ENCODE measurements at regions not wholly inside any gene's neighbourhood (a gene's known extent, or its start where the extent isn't known, plus 50 kb on each side); places are given as distances from the start of the nearest gene placed in this dataset.

DNA sequence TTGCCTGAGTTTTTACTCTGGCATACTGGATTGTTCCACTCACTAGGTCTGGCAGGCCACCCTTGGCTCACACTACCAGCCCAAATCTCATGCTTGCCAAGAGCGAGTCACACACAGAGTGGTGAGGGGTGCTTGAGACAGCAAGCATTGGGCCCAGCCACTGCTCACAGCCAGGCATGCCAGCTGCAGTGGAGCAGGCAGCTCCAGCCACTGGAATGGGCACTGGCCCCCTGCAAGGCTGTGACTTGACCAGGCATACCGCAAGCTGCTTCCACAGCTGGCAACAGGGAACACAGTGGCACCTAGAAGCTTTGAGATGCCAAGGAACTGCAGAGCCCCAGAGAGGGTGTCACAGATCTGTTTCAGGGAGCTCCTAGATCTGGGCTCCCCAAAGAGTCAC, 488.5 kb downstream of the LRFN5 start:
- no peak for TF ChIP-seq JUND (IDR thresholded peaks at IDR 0.05; ENCODE audit: low read depth)
- DNase-seq (ENCODE audit: low read depth in 1 of 2, low spot score in 1 of 2), result no peak
- in situ Hi-C loops (cut with HindIII; ENCODE audit: low pct_unique_long_range_greater_than_20kb, low sequenced_read_pairs), result no loop called here

DNA sequence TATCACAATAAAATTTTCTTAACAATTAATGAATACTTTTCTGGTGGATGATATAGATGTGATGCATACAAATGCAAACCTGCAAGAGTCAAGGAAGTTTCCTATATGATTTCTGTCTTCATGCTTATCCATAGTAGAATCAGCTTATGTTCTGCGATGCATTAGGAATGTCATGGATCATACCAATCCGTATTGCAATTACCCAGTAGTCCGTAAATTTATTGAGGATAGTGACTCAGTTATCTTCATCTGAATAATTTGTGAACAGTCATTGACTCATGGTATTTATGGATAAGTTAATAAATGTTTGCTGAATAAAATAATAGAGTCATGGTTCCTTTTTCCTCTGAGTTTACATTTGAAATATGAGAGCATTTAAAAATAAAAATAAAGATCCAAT, 483.4 kb downstream of the LRFN5 start:
- no peak for TF ChIP-seq JUND (IDR thresholded peaks at IDR 0.05; ENCODE audit: low read depth)
- DNase-seq (ENCODE audit: low read depth in 1 of 2, low spot score in 1 of 2), result no peak
- in situ Hi-C loops (cut with HindIII; ENCODE audit: low pct_unique_long_range_greater_than_20kb, low sequenced_read_pairs), result no loop called here

DNA sequence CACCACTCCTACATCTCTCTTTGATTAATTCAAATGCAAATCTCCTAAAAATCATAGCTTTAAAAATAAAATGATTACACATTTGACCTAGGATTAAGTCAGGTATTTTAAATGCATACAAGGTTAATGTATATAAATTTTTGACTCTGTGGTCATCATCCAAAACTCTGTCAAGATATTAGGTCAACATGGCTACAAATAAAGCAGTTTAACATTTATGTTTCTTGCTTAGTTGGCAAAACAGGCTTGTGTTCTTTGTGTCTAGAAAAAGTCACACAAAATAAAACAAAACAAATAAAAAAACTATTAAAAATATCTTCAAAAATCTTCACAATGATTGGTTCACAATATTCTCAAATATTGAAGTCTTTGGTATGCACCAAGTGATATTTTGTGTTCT, 473.2 kb downstream of the LRFN5 start:
- no peak for DNase-seq (ENCODE audit: low read depth in 1 of 2, low spot score in 1 of 2)
- TF ChIP-seq JUND (IDR thresholded peaks at IDR 0.05; ENCODE audit: low read depth), result no peak
- in situ Hi-C loops (cut with HindIII; ENCODE audit: low pct_unique_long_range_greater_than_20kb, low sequenced_read_pairs), result no loop called here

DNA sequence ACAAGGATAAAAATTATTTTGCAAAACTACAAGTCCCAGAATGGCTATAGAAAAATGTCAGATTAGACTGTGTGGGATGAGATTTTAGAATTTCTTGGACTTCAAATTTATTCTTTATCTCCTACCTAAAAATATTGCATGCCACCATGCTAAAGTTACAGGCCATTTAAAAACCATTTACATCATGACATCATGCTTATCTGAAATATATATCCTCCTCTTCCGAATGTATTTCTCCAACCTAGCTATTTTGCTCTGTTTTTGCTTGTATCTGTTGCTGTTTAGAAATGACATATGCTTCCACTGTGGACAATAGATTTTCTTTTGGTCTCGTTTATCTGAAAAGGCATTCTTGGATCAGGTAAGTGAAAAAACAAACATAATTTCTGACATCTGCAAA, 471.7 kb downstream of the LRFN5 start:
- no peak for TF ChIP-seq JUND (IDR thresholded peaks at IDR 0.05; ENCODE audit: low read depth)
- DNase-seq (ENCODE audit: low read depth in 1 of 2, low spot score in 1 of 2), result no peak
- in situ Hi-C loops (cut with HindIII; ENCODE audit: low pct_unique_long_range_greater_than_20kb, low sequenced_read_pairs), result no loop called here

DNA sequence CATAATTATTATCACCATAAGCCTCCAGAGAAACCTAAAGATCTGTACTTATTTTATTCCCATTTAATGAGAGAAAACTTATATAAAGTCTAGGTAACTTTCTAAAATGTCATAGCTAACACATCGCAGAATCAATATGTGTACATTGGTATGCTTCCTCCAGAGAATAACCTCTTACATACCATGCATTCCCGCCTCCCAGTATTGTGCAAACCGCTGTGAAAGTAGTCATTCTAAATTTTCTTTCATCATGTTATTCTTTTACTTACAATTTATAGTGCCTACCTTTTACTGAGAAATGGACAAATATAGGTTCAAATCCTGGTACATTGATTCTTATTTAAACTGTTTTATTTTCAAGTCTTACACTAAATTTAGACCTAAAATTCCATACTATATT, 463.4 kb downstream of the LRFN5 start:
- peak in 1 of 2 experiments; percentile 32 for DNase-seq (ENCODE audit: low read depth in 1 of 2, low spot score in 1 of 2)
- no peak for TF ChIP-seq JUND (IDR thresholded peaks at IDR 0.05; ENCODE audit: low read depth)
- in situ Hi-C loops (cut with HindIII; ENCODE audit: low pct_unique_long_range_greater_than_20kb, low sequenced_read_pairs), result no loop called here

DNA sequence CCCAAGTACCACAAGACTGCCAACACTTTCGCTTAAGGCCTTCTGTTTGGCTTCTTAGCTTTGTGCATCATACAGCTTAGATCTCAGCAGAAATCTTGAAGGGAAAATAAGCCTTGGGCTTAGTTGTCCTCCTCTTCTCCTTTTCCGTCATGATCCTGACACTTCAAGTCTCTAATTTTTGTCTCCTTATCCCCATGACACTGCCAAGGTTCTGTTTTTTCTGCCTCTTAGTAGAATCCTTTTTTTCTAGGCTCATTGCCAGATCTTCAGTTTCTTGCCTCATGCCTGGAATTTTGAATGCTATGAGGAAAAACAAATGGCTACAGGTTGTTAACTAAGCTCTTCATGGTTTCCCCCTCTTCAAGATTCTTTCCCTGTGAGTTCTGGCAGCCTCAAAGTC, 450.4 kb downstream of the LRFN5 start:
- TF ChIP-seq JUND (IDR thresholded peaks at IDR 0.05; ENCODE audit: low read depth), result no peak
- no peak for DNase-seq (ENCODE audit: low read depth in 1 of 2, low spot score in 1 of 2)
- in situ Hi-C loops (cut with HindIII; ENCODE audit: low pct_unique_long_range_greater_than_20kb, low sequenced_read_pairs), result no loop called here

DNA sequence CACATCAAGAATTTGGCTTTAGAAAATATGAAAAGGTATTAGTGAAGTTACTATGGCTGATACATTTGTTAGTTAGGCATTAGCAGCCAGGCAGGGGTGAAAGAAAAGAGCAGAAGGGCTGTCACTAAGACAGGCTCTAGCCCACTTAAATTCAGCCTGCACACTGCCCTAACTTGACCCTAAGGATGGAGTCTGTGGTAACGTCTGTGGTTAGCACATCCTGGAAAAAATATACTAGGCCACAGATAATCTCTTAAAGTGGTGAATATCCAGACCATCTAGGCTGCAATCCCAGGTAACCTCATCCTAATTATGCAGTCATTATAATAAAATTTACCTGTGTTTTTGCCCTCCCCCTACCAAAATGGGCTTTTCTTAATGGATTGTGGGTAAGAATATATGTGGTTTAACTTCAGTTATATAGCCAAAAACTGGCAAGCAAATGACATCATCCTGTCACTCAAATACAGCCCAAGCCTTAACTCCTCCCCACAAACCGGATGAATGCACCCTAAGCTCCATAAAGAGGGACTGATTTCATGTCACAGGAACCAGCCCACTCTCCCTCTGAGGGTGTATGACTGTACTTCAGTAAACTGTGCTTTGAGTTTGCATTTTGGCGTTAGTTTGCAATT, 440.9 kb downstream of the LRFN5 start:
- in situ Hi-C loops (cut with HindIII; ENCODE audit: low pct_unique_long_range_greater_than_20kb, low sequenced_read_pairs), result no loop called here
- no peak for TF ChIP-seq JUND (IDR thresholded peaks at IDR 0.05; ENCODE audit: low read depth)
- no peak for DNase-seq (ENCODE audit: low read depth in 1 of 2, low spot score in 1 of 2)

DNA sequence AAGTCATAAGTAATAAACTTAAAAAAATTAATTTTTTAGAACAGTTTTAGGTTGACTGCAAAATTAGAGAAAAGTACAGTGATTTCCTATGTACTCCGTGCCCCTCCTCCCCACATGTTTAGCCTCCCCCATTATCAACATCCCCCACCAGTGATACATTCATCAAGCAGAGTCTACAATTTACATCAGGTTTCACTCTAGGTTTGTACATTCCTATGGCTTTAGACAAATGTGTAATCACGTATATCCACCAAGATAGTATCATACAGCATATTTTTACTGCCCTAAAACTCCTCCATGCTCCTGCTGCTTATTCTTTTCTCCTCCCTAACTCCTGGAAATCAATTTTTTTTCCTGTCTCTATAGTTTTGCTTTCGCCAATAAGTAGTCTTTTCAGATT, 438.7 kb downstream of the LRFN5 start:
- no peak for DNase-seq (ENCODE audit: low read depth in 1 of 2, low spot score in 1 of 2)
- TF ChIP-seq JUND (IDR thresholded peaks at IDR 0.05; ENCODE audit: low read depth), result no peak
- in situ Hi-C loops (cut with HindIII; ENCODE audit: low pct_unique_long_range_greater_than_20kb, low sequenced_read_pairs), result no loop called here

DNA sequence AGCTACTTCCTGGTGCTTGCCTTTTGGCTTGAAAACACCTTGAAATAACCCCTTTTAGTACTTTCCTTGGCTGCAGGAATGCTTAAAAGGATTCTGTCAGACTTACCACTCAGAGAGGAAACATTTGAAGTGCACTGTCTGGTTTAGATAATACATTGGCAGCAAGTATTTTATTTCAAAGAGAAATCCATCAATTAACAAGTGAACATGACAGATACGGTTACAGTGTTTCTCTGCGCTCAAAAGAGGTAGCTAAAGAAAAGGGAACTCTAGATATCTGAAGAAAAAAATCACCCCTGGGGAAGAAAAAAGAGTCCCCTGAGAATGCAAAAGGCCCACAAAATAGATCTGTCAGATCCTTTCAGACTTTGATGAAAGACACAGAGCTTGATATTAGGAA, 421.9 kb downstream of the LRFN5 start:
- no peak for DNase-seq (ENCODE audit: low read depth in 1 of 2, low spot score in 1 of 2)
- no peak for TF ChIP-seq JUND (IDR thresholded peaks at IDR 0.05; ENCODE audit: low read depth)
- in situ Hi-C loops (cut with HindIII; ENCODE audit: low pct_unique_long_range_greater_than_20kb, low sequenced_read_pairs), result no loop called here

DNA sequence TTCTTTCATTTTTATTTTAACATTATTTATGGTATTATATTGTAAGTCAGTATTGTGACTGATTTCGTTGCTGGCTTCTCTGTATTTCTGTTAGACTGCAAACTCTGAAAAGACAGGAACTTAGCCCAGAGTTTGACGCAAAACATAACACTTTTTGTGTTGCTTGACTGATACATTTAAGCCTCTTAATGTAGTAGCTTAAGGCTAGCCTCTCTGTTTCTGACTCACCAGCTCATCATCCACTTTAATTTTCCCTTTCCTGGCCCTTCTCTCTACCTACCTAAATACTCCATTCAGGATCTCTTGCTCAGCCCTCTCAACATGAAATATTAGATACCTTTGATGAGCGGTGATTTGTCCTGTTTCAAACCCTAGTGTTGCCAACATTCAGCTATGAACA, 420.6 kb downstream of the LRFN5 start:
- DNase-seq (ENCODE audit: low read depth in 1 of 2, low spot score in 1 of 2), result no peak
- no peak for TF ChIP-seq JUND (IDR thresholded peaks at IDR 0.05; ENCODE audit: low read depth)
- in situ Hi-C loops (cut with HindIII; ENCODE audit: low pct_unique_long_range_greater_than_20kb, low sequenced_read_pairs), result no loop called here

DNA sequence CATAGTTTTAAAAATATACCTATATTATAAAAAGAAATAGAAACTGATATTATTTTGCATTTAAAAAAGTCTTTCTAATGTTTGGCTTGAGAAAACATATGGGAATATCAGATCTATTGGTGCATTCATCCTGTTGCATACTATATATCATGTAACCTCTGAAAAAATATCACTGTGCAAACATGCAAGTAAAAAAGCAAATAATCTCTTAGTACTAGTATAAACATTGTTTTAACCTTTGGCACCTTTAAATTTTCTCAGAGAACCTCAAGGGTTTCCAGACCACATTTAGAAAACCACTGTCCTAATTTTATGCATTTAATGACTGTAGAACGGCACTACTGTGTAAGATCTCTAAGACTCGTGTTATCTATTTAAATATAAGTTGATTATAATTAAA, 416.8 kb downstream of the LRFN5 start:
- DNase-seq (ENCODE audit: low read depth in 1 of 2, low spot score in 1 of 2), result peak in 1 of 2 experiments; percentile 40
- in situ Hi-C loops (cut with HindIII; ENCODE audit: low pct_unique_long_range_greater_than_20kb, low sequenced_read_pairs), result no loop called here
- no peak for TF ChIP-seq JUND (IDR thresholded peaks at IDR 0.05; ENCODE audit: low read depth)

DNA sequence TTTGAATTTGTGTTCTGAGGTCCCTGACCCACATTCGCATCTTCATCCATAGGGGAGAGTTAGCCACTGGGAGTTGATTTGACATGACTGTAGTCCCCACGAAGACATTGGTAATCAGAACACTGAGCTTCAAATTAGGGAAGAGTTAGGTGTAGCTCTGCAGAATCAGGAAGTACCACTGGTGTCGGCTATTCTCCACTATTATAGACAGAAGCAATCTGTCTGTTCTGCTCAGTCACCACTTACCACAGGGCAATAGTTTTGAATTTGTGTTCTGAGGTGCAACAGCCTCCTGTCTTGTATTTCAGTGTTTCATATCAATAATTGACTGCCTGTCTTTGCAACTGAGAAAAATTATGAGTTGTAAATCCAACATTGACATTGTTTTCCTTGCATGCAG, 407.6 kb downstream of the LRFN5 start:
- TF ChIP-seq JUND (IDR thresholded peaks at IDR 0.05; ENCODE audit: low read depth), result no peak
- DNase-seq (ENCODE audit: low read depth in 1 of 2, low spot score in 1 of 2), result no peak
- in situ Hi-C loops (cut with HindIII; ENCODE audit: low pct_unique_long_range_greater_than_20kb, low sequenced_read_pairs), result no loop called here

DNA sequence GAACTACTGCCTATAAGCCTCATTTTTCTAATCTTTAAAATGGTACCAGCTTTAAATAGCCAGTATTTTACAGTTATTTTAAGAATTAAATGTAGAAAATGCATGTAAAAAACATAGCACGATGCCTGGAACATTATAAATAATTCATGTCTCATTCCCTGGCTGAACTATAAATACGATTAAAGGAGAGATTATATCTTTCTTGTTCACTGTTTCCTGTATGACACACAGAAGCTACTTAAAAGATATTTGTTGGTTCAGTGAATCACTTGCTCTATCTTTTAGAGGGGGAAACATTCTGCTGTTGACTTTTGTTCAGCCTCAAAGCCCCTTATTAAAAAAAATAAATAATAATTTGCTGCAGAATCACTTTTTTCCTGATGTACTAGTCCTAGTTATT, 406.9 kb downstream of the LRFN5 start:
- TF ChIP-seq JUND (IDR thresholded peaks at IDR 0.05; ENCODE audit: low read depth), result no peak
- DNase-seq (ENCODE audit: low read depth in 1 of 2, low spot score in 1 of 2), result no peak
- in situ Hi-C loops (cut with HindIII; ENCODE audit: low pct_unique_long_range_greater_than_20kb, low sequenced_read_pairs), result no loop called here

DNA sequence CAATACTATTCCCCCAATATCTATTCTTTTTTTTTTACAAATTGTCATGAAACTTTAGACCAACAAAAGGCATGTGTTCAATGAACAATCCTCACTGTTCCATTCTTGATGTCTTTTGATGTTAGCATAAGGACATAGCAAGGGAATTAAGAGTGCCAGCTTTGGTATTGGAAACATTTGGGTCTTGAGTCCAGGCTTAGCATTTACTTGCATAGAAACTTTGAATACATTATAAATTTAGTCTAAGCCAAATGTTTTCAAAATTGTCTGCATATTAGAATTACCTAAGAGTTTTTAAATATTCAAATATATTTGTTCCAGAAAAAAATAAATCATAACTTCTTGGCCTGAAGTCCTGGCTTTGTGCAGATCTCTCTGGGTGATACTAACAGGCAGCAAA, 406.5 kb downstream of the LRFN5 start:
- no peak for DNase-seq (ENCODE audit: low read depth in 1 of 2, low spot score in 1 of 2)
- no peak for TF ChIP-seq JUND (IDR thresholded peaks at IDR 0.05; ENCODE audit: low read depth)
- in situ Hi-C loops (cut with HindIII; ENCODE audit: low pct_unique_long_range_greater_than_20kb, low sequenced_read_pairs), result no loop called here
